ENCODE measurements at regions not wholly inside any gene's neighbourhood (a gene's known extent, or its start where the extent isn't known, plus 50 kb on each side); places are given as distances from the start of the nearest gene placed in this dataset.

- Histone ChIP-seq H3K27me3 (replicated peaks in 1 of 2; ENCODE audit: control insufficient read depth in 2 of 2, insufficient read depth in 2 of 2, low read length in 1 of 2) (no peaks in the 10 kb centered on the region), H3K4me1 (ENCODE audit: control insufficient read depth, insufficient read depth, low read length) (no peaks in the 10 kb centered on the region), H3K9me3 (replicated peaks; ENCODE audit: control insufficient read depth, insufficient read depth, low read length) (no peaks in the 10 kb centered on the region), H4K20me1 (ENCODE audit: control insufficient read depth, insufficient read depth) (no peaks in the 10 kb centered on the region), H3K4me3 (no peak overlapping the region), H3K9ac (ENCODE audit: control insufficient read depth, insufficient read depth, low read length) (no peak overlapping the region), H3K79me2 (ENCODE audit: control insufficient read depth, insufficient read depth, low read length) (no peaks in the 10 kb centered on the region), H3K4me2 (ENCODE audit: control insufficient read depth, insufficient read depth) (no peak overlapping the region), H3K36me3 (ENCODE audit: control insufficient read depth in 2 of 2, insufficient read depth in 2 of 2, low read length in 1 of 2) (no peaks in the 10 kb centered on the region), H3K27ac (ENCODE audit: control insufficient read depth, insufficient read depth) (no peak overlapping the region), H2AFZ (ENCODE audit: control insufficient read depth, low read depth, low read length) (no peak overlapping the region)
- ChIA-PET SMC1A (ENCODE audit: uncharacterized antibody, unreplicated experiment) (no interaction called here), RAD21 (ENCODE audit: unreplicated experiment) (no interaction called here), CTCF (no interaction called here), POLR2A (no interaction called here)
- FAIRE-seq (no peak), ATAC-seq (no peak), DNase-seq (ENCODE audit: low read depth, low spot score) (no peak)
- in situ Hi-C loops (cut with MboI): no loop called here
- no TSS peak for BruUV-seq (replicated peaks)
- 37% methylated on average over 4 of the region's 4 CpGs for WGBS (ENCODE audit: insufficient coverage, insufficient replicate concordance, low lambda C conversion rate, missing lambda C conversion rate)
- TF ChIP-seq GABPA (IDR thresholded peaks at IDR 0.05; ENCODE audit: low read depth) (no peak), CBX5 (IDR thresholded peaks at IDR 0.05; ENCODE audit: low read depth) (no peak), CREM (IDR thresholded peaks at IDR 0.05; ENCODE audit: low read depth) (no peak), SMAD1 (IDR thresholded peaks at IDR 0.05; ENCODE audit: low read depth, partially characterized antibody) (no peak), USF2 (IDR thresholded peaks at IDR 0.05; ENCODE audit: borderline replicate concordance, low read depth, low read length) (no peak), IKZF1 (conservative IDR thresholded peaks at IDR 0.05) (no peak), EGR1 (IDR thresholded peaks at IDR 0.05; ENCODE audit: borderline replicate concordance in 1 of 2, low read depth in 2 of 2, low read length in 2 of 2) (no peak), ZZZ3 (IDR thresholded peaks at IDR 0.05; ENCODE audit: control insufficient read depth, insufficient read length, low read depth) (no peak), YY1 (IDR thresholded peaks at IDR 0.05; ENCODE audit: low read depth, low read length) (no peak), SKIL (IDR thresholded peaks at IDR 0.05; ENCODE audit: low read depth, poor library complexity, severe bottlenecking) (no peak)
- intact Hi-C loops (cut with micrococcal nuclease; ENCODE audit: unreplicated experiment): no loop called here
Observed at GRCh38 chr7:145092766-145093165, 256.9 kb upstream of the TPK1 start.
